ENCODE measurements at regions not wholly inside any gene's neighbourhood (a gene's known extent, or its start where the extent isn't known, plus 50 kb on each side); places are given as distances from the start of the nearest gene placed in this dataset.

DNA sequence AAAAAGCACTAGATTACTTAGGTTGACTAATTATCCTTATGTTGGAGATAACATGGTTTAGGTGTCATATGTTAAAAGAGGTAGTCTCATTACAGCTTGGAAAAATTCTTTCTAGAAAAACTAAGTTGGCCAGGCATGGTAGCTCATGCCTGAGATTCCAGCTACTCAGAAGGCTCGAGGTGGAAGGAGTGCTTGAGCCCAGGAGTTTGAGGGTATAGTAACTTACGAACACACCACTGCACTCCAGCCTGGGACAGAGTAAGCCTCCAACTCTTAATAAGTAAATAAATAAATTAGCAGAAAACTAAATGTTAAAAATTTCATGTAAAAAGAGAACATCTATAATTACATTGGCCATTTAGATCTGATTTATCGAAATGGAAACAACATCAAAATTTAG lies 177.2 kb downstream of the NR4A2 start:
- TF ChIP-seq EZH2 (IDR thresholded peaks at IDR 0.05; ENCODE audit: borderline replicate concordance, low read depth, low read length, severe bottlenecking) (no peak), POLR2A (IDR thresholded peaks at IDR 0.05; ENCODE audit: low read depth, low read length) (no peak), FOS (IDR thresholded peaks at IDR 0.05; ENCODE audit: borderline replicate concordance, insufficient read depth, low read length) (no peak), POLR2AphosphoS5 (IDR thresholded peaks at IDR 0.05; ENCODE audit: insufficient read depth, low read depth, low read length) (no peak), GATA2 (IDR thresholded peaks at IDR 0.05; ENCODE audit: insufficient read depth, insufficient read length, low read depth, low read length) (no peak), MYC (IDR thresholded peaks at IDR 0.05; ENCODE audit: low read depth, low read length) (no peak)
- TF ChIP-seq, protein P1, sequence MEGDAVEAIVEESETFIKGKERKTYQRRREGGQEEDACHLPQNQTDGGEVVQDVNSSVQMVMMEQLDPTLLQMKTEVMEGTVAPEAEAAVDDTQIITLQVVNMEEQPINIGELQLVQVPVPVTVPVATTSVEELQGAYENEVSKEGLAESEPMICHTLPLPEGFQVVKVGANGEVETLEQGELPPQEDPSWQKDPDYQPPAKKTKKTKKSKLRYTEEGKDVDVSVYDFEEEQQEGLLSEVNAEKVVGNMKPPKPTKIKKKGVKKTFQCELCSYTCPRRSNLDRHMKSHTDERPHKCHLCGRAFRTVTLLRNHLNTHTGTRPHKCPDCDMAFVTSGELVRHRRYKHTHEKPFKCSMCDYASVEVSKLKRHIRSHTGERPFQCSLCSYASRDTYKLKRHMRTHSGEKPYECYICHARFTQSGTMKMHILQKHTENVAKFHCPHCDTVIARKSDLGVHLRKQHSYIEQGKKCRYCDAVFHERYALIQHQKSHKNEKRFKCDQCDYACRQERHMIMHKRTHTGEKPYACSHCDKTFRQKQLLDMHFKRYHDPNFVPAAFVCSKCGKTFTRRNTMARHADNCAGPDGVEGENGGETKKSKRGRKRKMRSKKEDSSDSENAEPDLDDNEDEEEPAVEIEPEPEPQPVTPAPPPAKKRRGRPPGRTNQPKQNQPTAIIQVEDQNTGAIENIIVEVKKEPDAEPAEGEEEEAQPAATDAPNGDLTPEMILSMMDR (IDR thresholded peaks at IDR 0.05; ENCODE audit: extremely low read depth in 1 of 2, insufficient read depth in 1 of 2, low read depth in 1 of 2, low read length in 2 of 2): no peak
- TF ChIP-seq, protein P2, sequence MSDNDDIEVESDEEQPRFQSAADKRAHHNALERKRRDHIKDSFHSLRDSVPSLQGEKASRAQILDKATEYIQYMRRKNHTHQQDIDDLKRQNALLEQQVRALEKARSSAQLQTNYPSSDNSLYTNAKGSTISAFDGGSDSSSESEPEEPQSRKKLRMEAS (IDR thresholded peaks at IDR 0.05; ENCODE audit: insufficient read depth, insufficient read length): no peak
